GM19452 (cell line): ENCODE measurements at regions not wholly inside any gene's neighbourhood (a gene's known extent, or its start where the extent isn't known, plus 50 kb on each side); places are given as distances from the start of the nearest gene placed in this dataset.

Source experiments
- ATAC-seq: cut with Tn5 transposase; IDR thresholded peaks from one replicate; pipeline ENCODE4 v1.9.1; 2021; ENCODE audit not compliant: unreplicated experiment

DNA sequence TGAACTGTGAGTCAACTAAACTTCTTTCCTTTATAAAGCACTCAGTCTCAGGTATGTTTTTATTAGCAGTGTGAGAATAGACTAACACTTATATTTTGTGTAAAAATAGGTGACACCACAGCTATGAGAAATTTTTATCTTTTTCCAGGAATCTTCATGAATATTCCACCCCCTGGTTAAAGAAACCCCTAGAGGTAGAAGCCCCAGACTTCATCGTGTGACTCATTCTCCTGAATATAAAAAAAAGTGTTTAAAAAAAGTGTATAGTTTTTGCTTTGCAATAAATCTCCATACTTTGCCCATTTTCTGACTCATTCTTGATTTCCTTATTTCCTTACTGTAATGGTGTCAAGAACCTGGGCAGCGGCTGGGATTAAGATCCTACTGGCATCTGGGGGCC lies 667.6 kb upstream of the CELF2 start:
- ATAC-seq = no peak

DNA sequence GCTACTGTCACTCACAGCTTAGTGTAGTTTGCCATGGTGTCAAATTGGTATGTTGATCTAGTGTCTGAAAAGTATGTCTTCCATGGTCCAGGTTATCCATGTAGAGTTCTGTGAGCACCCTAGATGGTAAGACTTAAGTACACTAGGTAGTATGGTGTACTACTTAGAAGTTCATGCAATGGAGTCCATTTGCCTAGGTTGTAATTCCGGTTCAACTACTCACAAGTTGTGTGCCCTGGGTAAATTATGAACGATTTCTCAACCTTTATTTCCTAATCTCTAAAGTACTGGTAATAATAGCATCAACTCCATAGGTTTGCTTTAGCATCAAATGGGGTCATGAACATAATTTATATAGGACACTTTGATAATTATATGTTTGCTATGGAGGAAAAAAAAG lies 666.2 kb upstream of the CELF2 start:
- ATAC-seq = no peak

GRCh38 chr10:10353326-10353868 lies 664.3 kb upstream of the CELF2 start:
- no peak for ATAC-seq

DNA sequence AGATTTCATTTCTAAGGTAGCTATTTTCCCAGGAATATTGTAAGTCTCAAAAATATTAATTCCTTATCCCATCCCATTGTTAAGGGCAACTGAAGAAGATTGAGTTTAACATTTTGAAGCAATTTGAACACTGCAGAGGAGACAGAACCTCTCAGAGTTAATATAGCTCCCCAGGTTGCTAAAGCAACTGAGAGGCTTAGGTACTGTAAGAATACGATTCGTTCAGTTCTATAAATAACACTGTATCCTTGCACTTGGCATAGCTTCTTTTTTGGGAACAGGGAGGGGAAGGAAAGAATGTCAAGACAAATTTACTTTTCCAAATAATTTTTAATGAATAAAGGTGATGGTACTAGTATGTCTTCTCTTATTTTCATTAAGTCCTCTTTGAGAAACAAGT lies 658.4 kb upstream of the CELF2 start:
- no peak for ATAC-seq

GRCh38 chr10:10361301-10361885 lies 656.3 kb upstream of the CELF2 start:
- ATAC-seq = no peak

DNA sequence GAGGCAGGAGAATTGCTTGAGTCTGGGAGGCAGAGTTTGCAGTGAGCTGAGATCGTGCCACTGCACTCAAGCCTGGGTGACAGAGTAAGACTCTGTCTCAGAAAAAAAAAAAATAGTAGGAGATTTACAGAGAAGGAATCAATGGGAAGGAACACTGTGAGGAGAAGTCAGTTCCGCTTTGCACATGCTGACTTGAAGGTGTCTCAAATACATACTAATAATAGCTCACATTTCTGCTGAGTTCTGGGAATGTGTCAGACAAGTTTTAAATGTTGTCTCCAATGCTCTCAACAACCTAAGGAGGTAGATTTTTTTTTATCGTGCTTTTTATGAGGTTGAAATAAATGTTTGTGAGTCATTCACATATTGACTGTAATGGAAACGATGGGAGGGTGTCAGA lies 654.9 kb upstream of the CELF2 start:
- ATAC-seq = no peak

DNA sequence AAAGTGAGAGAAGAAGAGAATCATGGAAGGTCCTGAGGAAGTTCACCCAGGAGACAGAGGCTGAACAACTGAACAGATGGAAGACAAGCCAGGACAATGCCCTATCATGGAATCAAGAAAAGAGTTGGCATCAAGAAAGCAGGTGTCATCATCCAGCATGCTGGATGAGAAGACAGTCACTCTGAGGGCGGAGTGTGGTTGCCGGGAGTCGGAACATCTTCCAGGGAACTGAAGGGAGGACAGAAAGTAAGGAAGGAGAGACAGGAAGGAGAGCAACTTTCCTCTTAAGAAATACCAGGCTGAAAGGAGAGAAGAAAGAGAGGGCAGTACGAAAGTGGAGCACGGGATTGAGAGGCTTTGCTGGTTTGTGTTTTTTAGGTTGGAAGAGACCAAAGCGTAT lies 654.5 kb upstream of the CELF2 start:
- no peak for ATAC-seq

DNA sequence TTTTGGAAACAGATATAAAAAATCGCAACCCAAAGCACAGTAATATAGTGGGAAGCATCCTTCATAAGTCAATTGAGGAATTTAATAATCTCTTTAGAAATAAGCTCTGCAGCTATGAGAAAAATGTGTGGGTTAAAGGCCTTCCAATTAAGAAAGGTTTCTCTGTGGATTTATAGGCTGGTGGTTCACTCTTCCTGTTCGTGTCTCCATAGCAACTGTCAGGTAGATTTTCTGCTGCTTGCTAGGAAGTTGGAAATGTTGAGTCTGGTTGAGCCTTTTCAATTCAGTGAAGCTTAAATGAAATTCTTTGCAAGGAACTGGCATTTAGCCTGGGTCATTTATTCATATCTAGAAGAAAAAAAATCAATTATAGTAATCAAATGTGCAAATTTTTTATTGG lies 652.8 kb upstream of the CELF2 start:
- ATAC-seq = no peak

GRCh38 chr10:10365676-10366075 lies 652.0 kb upstream of the CELF2 start:
- no peak for ATAC-seq

DNA sequence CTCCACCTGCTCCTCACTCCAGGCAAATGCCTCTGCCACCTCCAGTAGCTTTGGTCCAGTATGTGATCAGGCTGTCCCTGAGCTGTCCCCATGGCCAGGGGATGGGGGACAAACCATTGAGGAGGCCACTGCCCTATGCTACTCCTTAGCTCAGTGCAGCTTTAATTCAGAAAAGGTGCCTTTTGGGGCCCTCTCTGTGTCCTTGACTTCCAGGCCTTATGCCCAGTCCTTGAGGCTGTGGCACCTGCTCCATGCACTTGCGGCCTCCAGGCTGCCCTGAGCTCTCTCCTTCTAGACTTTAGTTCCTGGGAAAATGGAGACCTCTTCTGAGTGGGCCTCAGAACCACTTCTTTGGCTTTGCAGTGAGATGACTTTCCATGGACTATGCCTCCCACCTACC lies 650.8 kb upstream of the CELF2 start:
- ATAC-seq = no peak

GRCh38 chr10:10367264-10367663 lies 650.4 kb upstream of the CELF2 start:
- no peak for ATAC-seq

- ATAC-seq = no peak
These were observed 648.6 kb upstream of the CELF2 start for GRCh38 chr10:10368951-10369576.

- no peak for ATAC-seq
These were observed 631.8 kb upstream of the CELF2 start for GRCh38 chr10:10385831-10386230.

DNA sequence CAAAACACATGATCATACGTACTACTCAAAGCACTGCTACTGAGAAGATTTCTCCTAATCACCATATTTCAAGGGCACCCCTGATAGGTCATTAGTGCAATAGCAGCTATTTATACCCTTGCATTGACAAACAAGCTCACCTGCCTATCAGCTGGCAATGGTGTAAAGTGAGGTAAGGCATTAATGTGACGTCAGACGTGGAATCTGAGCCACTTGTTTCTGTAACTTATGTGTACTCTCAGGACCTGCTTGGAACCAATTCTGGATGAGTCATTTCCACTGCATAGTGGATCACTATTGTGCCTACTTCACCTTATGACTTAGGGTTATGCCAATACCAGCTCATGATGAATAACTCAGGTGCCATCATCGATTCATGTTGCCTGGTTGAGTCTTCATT lies 628.5 kb upstream of the CELF2 start:
- ATAC-seq = no peak

GRCh38 chr10:10392511-10392910 lies 625.2 kb upstream of the CELF2 start:
- no peak for ATAC-seq

DNA sequence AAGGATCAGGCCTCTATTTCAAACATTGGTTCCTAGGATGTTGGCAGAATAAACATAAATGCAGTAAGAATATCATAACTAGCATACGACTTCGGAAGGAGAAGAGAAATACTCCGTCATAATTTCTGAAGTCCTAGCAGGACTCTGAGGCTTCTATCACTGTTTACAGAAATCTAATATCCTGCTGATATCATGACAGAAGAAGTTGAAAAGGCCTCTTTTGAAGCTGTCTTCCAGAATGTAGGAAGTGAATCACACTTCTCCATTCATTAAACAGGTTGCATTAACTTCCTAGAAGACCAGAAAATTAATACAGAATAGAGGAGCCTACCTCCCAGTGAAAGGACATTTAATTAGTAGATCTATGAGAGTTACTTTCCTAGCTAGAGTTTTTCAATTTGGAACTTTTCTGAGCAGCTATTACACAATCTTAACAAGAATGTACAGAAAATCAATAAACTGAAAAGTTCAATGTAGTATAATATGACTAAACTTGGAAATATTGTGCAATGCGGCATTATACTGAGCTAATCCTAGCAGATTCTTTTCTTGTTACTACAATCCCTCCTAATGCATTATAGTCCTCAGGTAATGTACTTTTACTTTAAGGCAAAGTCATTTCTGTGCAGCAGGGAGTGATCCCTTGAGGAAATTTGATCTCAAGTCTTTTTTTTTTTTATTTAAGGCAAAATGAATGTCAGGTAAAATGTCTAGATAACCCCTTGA lies 622.6 kb upstream of the CELF2 start:
- ATAC-seq = no peak

DNA sequence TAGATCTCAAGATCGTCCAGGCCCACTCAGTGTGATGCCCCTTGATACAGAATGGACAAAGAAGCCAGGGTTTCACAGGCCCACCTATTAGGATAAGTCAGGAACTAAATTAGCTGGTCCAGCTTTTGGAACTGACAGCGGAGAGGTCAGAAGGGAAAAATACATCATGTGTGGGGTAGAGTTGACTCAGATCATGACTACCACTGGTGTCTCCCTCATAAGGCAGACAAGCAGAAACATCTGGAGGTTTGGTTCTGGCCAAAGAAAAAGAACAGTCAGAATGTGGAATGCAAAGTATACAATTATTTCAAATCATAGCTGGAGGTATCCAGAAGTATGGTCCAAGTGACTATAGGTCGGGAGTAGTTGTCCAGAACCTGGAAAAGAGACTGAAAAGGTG lies 621.1 kb upstream of the CELF2 start:
- no peak for ATAC-seq

DNA sequence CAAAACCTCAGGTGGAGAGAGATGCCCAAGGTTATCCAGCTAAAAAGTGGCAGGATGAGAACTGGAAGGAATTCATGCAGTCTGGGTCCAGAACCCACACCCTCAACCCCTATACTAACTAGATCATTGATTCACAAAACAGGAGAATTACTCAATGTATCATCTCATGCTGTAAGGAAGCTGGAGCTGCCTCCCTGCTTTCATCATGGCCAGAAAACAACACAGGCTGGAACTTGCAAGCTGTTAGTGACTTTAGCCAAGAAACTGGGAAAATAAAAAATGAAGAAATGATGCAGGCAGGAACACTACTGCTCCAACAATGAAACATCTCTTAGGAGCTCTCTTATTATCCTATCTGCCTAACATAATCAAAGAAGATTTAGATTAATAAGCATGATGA lies 619.8 kb upstream of the CELF2 start:
- ATAC-seq = no peak

- no peak for ATAC-seq
These were observed 613.9 kb upstream of the CELF2 start for GRCh38 chr10:10403762-10404161.

DNA sequence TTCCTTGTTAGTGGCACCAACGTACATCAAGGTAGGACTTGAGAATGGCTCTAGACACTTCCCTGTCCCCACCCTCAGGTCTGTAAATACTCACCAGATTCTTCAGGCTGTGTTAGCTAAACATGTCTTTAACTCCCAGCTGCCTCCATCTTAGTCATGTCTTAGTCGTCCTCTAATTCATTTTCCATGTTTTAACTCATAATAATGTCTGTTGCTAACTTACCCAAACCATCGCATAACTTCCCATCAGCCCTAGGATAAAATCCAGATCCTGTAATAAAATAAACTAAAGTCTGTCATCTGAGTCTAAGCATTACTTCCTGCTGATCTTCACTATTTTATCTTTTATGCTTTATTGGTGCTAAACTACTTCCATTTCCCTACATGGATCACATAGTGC lies 600.0 kb upstream of the CELF2 start:
- ATAC-seq = no peak

GRCh38 chr10:10418387-10418786 lies 599.3 kb upstream of the CELF2 start:
- ATAC-seq = no peak

DNA sequence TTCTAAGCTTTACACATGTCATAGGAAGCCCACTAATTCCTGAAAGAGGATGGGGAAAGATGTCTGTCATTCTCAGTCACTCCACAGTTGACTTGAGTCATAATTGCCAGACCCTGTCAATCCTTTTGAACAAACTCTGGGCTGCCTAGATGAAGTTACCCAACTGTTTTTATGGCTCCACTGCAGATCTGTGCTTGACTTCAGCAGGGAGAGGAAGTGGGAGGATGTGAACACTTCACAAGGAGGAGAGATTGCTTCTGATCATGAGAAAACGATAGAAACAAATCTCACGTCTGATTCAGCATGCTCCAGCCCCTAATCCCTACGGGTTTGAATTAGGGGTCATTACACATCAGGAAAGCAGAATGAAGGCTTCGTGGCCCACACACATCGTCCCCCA lies 596.6 kb upstream of the CELF2 start:
- no peak for ATAC-seq
